ENCODE measurements at regions not wholly inside any gene's neighbourhood (a gene's known extent, or its start where the extent isn't known, plus 50 kb on each side); places are given as distances from the start of the nearest gene placed in this dataset.
"Not testable (repeated sequence)": the region's sequence is repeated elsewhere in the genome, so short reads cannot be mapped to it uniquely, and the experiment has no call there.

GRCh38 chr4:163245044-163245728 is 78.5 kb upstream of the NAF1 start:
- no peak for DNase-seq (ENCODE audit: low read depth, low spot score)
- Histone ChIP-seq H3K27ac (ENCODE audit: low read depth, low read length) (no peak overlapping the region), H3K4me3 (ENCODE audit: low read depth, low read length) (no peak overlapping the region), H3K27me3 (ENCODE audit: control insufficient read depth, insufficient read depth, low read length) (no peaks in the 10 kb centered on the region), H3K9me3 (ENCODE audit: control insufficient read depth, insufficient read depth, low read length) (no peaks in the 10 kb centered on the region)
- POLR2A ChIA-PET = no interaction called here
- CTCF ChIA-PET = no interaction called here
- TF ChIP-seq, protein P1, sequence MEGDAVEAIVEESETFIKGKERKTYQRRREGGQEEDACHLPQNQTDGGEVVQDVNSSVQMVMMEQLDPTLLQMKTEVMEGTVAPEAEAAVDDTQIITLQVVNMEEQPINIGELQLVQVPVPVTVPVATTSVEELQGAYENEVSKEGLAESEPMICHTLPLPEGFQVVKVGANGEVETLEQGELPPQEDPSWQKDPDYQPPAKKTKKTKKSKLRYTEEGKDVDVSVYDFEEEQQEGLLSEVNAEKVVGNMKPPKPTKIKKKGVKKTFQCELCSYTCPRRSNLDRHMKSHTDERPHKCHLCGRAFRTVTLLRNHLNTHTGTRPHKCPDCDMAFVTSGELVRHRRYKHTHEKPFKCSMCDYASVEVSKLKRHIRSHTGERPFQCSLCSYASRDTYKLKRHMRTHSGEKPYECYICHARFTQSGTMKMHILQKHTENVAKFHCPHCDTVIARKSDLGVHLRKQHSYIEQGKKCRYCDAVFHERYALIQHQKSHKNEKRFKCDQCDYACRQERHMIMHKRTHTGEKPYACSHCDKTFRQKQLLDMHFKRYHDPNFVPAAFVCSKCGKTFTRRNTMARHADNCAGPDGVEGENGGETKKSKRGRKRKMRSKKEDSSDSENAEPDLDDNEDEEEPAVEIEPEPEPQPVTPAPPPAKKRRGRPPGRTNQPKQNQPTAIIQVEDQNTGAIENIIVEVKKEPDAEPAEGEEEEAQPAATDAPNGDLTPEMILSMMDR (IDR thresholded peaks at IDR 0.05; ENCODE audit: low read depth, low read length) = no peak

- CTCF ChIA-PET = no interaction called here
- Histone ChIP-seq H3K27ac (ENCODE audit: low read depth, low read length) (no peak overlapping the region), H3K9me3 (ENCODE audit: control insufficient read depth, insufficient read depth, low read length) (no peaks in the 10 kb centered on the region), H3K4me3 (ENCODE audit: low read depth, low read length) (no peak overlapping the region), H3K27me3 (ENCODE audit: control insufficient read depth, insufficient read depth, low read length) (no peaks in the 10 kb centered on the region)
- DNase-seq (ENCODE audit: low read depth, low spot score) = no peak
- TF ChIP-seq, protein P1 (IDR thresholded peaks at IDR 0.05; ENCODE audit: low read depth, low read length) = no peak
- POLR2A ChIA-PET = no interaction called here
Observed at GRCh38 chr4:163243297-163243981, 76.7 kb upstream of the NAF1 start.

DNA sequence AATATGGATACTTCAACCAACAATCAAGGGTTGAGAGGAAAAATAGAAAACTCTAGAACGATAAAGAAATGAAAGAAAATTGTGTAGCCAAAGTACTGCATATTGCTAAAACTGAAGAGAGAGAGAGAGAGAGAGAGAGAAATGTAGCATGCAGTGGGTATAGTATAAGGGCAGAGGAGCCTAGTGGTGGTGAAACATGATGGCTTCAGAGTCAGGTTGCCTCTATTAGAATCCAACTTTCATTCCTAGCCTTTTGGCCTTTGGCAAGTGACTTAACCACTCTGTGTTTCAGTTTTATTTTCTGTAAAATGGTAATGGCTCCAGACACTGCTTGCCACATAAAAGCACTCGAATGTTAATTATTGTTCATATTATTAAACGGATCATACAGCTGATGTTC is 71.2 kb upstream of the NAF1 start:
- Histone ChIP-seq H3K9me3 (ENCODE audit: control insufficient read depth, insufficient read depth, low read length) (no peaks in the 10 kb centered on the region), H3K4me3 (ENCODE audit: low read depth, low read length) (no peak overlapping the region), H3K27ac (ENCODE audit: low read depth, low read length) (no peak overlapping the region), H3K27me3 (ENCODE audit: control insufficient read depth, insufficient read depth, low read length) (no peaks in the 10 kb centered on the region)
- POLR2A ChIA-PET = no interaction called here
- no peak for DNase-seq (ENCODE audit: low read depth, low spot score)
- CTCF ChIA-PET = no interaction called here
- TF ChIP-seq, protein P1 (IDR thresholded peaks at IDR 0.05; ENCODE audit: low read depth, low read length) = no peak

DNA sequence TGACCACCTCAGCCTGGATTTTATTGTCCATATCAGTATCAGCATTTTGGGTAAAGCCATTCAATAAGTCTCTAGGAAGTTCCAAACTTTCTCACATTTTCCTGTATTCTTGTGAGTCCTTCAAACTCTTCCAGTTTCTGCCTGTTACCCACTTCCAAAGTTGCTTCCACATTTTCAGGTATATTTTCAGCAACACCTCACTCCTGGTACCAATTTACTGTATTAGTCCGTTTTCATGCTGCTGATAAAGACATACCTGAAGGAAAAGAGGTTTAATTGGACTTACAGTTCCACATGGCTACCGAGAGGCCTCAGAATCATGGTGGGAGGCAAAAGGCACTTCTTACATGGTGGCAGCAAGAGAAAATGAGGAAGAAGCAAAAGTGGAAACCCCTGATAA is 69.7 kb upstream of the NAF1 start:
- POLR2A ChIA-PET; DNase-seq (ENCODE audit: low read depth, low spot score); CTCF ChIA-PET; H3K9me3 ChIP-seq (ENCODE audit: control insufficient read depth, insufficient read depth, low read length); H3K4me3 ChIP-seq (ENCODE audit: low read depth, low read length); H3K27ac ChIP-seq (ENCODE audit: low read depth, low read length); H3K27me3 ChIP-seq (ENCODE audit: control insufficient read depth, insufficient read depth, low read length): not testable (repeated sequence)

DNA sequence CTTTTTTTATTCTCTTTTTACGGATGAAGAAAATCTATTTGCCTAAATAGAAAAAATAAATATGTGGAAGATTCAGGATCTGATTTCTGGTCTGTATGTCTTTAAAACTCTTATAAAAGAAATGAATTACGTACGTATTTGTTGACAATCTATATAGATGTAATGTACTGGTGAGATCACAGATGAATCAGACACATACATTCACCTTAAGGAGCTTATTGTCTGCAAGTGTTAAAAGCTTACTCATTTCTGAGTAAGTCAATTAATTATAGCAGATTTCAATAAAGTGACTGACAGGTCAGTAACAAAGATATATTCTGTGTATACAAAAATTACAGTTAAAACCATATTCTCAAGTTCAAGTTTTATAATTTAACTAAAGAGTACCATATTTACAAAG is 66.6 kb upstream of the NAF1 start:
- Histone ChIP-seq H3K27me3 (ENCODE audit: control insufficient read depth, insufficient read depth, low read length) (no peaks in the 10 kb centered on the region), H3K9me3 (ENCODE audit: control insufficient read depth, insufficient read depth, low read length) (no peaks in the 10 kb centered on the region), H3K4me3 (ENCODE audit: low read depth, low read length) (no peak overlapping the region), H3K27ac (ENCODE audit: low read depth, low read length) (no peak overlapping the region)
- CTCF ChIA-PET = interaction anchor here (0.9 kb wide), 1 partner anchor 99 kb away, joined by 3 read pairs; the partner anchor contains the start of gene NPY1R
- POLR2A ChIA-PET = no interaction called here
- DNase-seq (ENCODE audit: low read depth, low spot score) = no peak
- TF ChIP-seq, protein P1 (IDR thresholded peaks at IDR 0.05; ENCODE audit: low read depth, low read length) = no peak

All from AG04450 (cell line).